HuH-7 (cell line): ENCODE measurements at regions not wholly inside any gene's neighbourhood (a gene's known extent, or its start where the extent isn't known, plus 50 kb on each side); places are given as distances from the start of the nearest gene placed in this dataset.

Experiments used
- DNase-seq: peaks from one replicate; pipeline ENCODE4 v3.0.0; 2011; ENCODE audit warnings: low spot score

DNA sequence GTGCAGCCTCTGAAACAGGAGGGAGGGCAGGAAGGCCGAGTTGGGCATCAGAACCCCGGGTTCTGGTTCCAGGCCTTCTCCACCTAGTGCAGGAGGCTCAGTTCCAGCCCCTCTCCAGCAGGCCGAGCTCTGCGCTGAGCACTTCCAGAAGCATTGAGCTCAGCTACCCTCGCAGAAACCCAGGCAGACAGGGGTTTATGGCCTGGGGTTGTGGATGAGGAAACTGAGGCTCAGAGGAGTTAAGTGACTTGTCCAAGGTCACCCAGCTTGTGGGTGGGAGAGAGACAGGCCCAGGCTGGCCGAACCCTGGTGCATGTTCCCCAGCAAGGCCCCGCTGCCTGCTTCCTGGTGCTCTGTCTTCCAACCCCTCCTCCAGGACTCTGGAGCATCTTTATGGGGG is 348.9 kb downstream of the PTPRU start:
- no peak for DNase-seq

DNA sequence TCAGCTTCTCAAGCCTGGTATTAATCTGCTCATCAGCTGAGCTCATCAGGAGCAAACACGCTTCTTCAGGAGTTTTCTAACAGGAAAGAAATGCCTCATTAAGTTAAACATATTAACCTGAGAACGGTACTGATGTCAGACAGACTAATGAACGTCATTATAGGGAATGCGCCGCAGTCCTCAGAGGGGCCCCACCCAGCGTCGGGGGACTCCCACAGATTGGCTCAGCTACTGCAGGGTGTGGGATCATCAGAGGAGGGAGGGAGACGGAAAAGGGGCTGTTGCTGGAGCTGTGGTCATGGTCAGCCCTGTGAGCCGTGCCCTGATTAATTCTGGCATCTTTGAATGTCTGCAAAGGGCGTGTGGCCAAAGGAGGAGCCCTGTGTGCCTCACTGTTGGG is 348.5 kb downstream of the PTPRU start:
- DNase-seq = no peak

DNA sequence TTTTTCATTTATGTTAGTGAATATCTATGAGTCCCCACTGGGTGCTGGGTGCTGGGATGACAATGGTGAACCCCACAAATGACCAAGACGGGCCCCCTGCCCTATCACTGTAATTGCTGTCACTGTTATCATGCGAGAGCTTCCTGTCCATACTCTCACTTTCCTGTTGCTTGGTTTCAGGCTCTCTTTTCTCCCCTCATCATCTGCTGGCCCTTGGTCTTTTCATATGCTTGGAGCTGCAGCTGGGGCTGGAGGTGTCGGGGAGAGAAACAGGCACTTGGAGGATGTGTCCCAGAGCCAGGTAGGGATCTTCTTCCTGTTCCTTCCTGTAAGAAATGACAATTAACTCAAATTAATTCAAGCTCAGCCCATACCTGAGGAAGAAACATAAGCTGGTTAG is 348.0 kb downstream of the PTPRU start:
- DNase-seq = no peak

DNA sequence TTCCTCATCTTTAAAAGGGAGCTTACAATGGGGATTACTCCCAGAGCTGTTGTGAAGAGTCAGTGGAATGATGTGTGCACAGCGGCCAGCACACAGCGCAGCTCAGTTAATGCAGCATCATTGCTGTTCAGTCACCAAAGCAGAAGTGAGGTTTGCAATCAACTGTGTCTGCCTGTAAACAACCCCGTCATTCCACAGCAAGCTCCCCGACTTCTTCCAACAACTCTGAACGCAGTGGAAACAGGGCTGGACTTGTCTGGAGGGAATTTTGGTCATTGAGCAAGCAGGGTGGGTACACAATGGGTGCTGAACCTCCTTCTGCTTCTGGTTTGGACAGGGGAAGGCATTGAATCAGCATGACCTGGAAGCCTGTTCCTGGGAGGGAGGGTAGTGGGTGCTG is 347.4 kb downstream of the PTPRU start:
- DNase-seq = no peak

DNA sequence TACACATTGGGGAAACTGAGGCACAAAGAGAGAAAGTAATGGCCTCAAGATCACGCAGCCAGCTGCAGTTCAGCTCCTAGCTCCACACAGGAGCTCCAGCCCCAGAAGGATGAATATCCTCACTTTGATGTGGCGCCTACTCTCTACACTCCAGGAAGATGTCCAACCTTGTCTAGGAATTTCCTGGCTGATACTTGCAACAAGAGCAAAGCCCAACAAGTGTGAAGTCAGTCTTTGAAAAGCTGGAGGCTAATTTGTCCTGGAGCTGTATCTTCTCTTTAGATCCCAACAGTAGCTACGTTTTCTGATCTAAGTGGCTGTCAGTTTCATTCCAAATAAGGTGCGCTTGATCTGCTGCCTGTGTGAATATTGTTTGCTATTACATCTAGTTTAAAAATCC is 344.9 kb downstream of the PTPRU start:
- DNase-seq = no peak

DNA sequence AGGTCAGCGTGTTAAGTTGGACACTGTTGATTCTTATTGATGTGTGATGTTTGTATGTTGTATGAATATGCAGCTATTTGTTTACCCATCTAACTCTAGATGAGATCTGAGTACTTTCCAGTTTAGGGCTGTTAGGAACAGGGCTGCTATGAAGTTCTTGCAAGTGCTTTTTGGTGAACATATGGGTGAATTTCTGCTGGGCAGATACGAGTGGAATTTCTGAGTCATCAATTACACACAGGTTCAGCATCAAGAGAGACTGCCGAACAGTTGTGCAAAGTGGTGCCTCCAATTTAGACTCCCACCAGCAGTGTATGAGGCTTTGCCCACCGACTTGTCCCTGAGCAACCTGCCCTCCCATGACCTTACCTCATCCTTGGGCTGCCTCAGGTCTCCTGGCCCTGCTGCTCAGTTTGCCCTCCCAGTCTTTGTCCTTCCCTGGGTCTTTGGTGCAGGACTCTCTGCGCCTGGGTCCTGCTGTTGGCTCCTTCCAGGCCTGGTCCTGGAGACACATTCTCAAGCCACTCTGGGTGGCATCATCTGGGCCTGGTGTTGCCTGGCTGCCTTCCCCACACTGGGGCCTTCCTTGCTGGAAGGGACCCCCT is 343.6 kb downstream of the PTPRU start:
- no peak for DNase-seq

DNA sequence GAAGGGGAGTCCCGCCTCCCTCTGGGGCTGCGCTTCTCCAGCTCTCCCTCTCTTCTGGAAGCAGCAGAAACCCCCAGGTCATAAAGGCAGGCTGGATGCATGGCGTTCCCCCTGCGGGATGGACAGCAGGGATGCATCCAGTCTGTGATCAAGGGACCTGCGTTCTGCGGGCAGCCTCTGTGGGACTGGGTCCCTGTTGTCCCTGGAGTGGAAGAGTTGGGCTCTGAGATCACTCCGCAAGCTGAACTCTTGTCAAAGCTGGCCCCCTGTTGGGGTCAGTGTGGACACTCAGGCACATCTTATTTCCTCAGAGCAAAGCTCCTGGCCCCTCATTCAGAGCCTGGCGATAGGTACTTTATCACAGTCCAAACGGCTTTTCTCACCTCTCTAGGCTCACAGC is 341.2 kb downstream of the PTPRU start:
- DNase-seq = peak; percentile 12

DNA sequence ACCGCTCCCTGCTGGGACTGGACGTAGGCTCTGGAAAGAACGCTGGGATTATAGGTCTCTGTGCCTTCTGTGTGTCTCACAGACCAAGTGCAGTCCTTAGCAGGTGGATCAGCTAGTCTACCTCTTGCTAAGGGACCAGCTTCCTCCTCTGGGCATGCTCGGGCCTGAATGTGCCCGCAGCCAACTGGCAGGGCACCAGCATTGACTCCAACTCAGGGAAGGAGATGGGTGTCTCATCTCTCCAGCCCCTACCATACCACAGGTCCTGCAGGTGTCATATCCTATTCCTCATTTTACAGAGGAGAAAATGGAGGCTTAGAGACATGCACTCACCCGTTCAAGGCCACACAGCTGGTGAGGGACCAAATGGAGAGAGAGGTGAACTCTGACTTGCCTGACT is 340.2 kb downstream of the PTPRU start:
- DNase-seq = no peak

DNA sequence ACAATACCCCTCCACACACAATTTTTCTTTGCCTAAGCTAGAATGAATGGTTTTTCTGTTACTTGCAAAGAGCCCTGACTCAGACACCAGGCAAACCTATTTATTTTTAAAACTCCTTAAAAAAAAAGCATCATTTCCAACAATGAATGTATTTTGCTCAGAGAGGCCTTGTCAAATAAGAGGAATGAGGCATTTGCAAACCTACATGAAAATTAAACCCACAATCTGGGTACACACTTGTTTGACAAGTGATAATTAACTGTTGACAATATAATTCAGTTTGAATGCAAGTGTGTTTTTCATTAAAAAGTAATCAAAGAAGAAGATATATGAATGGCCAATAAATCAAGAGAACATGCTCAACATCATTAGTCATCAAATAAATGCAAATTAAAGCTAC is 339.5 kb downstream of the PTPRU start:
- no peak for DNase-seq

DNA sequence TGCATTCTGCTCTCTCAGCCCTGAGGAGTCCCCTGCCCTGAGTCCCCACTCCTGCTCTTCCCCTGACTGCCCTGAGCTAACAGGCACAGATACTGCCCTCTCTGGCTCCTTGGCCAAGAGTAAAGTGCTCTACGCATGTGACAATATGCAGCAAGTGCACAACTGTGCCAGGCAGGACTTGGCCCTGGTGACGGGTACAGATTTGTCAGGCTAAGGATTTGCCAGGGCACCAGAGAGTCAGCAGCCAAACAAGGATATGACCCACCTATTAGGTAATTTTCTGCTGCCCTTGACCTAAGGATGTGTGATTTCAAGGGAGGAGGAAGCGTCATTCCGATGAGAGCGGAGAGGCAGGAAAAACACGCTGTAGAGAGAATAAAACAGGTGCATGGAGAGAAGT is 339.0 kb downstream of the PTPRU start:
- DNase-seq = no peak

DNA sequence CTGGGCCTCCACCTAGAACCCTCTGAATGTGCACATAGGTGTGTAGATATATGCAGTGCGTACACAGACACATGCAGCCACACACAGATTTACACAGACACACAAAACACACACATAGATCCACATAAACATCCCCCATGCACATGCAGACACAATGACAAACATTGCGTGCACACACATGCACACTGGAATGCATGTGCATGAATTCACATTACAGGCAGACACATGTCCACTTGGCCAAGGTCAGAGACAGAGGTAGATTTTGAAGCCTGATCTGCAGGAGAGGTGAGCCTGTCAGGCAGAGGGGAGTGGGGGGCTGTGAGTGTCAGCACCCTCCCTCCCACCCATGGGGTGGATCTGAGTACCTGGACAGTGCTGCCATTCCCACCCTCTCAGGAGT is 338.5 kb downstream of the PTPRU start:
- DNase-seq = no peak

DNA sequence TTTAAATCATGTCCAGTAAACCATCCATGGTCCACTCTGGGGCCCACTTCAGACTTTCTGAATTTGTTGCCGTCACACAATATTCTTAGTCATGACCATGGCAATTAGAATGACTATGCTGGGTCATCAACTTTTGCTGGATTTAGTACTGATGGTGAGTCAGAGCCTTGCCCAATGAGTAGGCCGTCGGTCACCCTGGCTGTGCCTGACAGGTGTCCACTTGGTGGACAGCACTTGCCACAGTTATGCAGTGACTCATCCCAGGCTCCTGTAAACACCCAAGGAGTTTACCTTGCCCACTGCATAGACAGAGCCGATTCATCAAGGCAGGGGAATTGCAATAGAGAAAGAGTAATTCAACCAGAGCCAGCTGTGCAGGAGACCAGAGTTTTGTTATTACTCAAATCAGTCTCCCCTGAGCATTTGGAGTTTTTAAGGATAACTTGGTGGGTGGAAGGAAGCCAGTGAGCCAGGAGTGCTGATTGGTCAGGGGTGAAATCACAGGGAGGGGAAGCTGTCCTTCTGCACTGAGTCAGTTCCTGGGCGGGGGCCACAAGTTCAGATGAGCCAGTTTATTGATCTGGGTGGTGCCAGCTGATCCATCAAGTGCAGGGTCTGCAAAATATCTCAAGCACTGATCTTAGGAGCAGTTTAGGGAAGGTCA is 333.8 kb downstream of the PTPRU start:
- no peak for DNase-seq

DNA sequence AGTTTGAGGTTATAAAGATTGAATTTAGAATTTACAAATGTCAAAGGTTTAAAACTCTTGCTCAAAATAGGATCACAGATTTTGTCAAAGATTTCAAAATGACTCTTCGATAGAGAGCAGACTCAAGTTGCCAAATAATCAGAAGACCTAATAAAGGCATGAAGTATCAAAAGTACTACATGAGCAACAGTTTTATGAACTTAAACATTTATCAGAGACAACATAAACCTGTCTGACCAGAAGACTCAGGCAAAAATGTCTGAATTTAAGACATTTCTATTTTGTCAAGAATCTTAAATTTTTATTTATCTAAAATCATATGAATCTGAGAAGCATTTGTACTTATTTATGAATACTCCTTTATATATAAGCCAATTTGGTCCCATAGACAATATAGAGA is 330.9 kb downstream of the PTPRU start:
- no peak for DNase-seq

DNA sequence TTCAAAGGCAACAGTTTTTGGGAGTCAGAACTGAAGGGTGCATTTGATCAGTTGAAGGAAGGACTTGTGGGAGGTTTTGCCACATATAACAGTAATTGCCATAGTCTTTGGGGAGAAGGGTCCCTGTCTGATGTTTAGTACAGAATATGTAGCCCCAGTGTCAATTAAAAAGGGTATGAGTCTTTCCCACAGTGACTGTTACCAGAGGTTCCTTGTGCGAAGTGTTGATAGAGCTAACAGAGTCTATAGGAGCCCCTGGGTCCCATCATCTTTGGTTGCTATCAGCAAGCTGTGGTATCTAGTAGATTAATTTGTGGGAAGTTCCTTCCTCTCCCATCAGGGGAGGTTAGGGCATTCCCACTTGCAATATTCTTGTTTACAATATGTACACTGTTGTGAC is 329.2 kb downstream of the PTPRU start:
- no peak for DNase-seq

DNA sequence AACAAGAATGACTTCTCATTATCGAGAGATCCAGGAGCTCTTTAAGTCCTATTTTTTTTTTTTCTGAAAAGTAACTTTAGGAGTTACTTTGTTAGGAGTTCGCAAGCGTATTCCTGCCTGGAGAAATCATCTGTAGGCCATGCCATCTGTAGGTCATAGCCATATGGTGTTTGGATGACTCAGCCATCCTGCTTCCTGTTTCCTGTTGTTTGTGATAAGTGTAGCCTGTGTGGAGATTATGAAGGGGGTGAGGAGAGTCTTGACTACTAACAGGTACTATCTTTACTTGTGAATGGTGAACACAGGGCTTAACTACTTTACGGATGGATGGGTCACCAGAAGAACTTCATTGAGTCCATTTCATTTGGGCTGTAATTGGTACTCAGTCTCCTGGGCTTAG is 327.2 kb downstream of the PTPRU start:
- DNase-seq = no peak

DNA sequence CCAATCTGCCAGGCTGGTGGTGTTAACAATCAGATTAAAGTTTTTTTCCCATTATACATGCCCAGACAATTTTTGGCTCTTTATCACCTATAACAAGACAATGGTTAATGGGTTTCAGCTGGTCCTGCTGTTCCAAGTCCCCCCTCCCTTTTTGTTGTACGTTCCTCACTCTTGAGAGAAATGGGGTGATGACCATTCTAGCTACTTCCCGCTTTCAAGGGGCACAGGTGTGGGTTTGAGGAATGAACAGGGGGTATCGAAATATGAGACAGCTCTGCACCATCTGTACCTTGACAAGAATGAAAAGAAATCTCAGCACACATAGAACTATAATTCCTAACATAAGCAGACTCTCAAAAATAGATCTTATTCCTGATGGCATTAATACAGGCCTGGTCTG is 326.8 kb downstream of the PTPRU start:
- no peak for DNase-seq

DNA sequence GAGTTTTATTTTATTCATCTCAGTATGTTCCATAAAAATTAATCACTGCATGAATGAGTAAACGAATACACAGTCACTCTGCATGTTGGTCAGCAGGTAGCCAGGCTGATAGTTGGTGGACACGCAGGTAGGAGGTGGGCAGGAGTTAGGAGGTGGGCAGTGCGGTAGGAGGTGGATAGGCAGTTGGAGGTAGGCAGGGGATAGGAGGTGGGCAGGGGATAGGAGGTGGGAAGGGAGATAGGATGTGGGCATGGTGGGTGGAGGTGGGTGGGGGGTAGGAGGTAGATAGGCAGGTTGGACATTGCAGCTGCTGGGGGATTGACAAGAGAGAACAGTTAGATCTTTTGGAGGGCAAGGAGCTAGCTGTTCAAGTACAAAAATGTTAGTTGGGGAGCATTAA is 322.7 kb downstream of the PTPRU start:
- no peak for DNase-seq

DNA sequence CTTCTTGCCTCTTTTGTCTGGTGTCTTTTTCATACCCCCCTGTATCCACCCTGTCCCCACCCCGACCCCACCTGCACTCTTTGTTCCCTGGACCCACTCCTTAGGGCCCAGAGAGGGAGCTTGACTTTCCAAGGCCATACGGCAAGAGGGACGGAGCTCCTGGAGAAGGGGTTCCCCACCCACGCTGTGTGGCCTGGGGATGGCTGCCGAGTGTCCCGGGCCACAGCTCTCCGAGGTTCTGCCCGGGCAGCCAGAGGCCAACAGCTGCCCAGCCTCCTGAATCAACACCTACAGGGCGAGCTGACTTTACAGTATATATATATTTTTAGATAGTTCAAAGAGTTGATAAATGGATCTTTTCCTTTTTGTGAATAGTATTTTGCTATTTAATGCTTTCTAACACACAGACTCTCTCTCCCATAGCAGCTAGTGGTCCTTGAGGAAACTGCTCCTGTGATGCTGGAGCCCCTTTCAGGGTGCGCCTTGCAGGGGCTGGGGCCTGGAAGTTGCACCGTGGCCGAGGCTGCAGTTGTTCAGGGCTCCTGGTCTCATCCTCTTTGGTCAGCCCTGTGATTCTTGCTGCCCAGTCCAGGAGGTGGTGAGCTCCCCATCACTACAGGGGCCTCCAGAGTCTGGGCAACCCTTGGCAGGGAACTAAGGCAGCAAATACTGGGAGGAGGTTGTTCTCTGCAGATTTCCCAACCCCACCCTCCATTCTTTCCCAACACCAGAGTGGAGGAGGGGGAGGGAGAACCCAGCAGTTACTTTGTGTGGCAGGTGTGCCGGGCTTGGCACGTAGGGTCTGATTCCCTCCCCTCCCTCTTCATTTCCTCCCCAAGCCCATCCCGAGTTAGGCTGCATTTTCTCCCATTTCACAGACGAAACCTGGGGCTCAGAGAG is 321.6 kb downstream of the PTPRU start:
- no peak for DNase-seq

DNA sequence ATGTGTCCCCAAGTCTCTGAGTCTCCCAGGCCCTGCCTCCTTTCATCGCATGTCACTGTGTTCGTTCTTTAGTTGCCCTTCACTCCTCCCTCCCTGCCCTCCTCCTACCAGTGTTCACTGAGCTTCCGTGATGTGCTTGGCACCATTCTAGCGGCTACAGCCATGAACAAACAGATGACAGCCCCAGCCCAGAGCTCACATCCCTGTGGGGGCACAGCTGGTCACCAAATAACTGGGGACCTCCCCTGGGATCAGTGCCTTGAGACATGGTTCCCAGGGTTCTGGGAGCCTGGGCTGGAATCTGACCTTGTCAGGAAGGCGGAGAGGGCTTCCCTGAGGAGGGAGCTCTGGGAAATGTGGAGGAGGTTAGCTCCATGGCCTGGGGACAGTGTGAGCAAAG is 320.7 kb downstream of the PTPRU start:
- DNase-seq = no peak

DNA sequence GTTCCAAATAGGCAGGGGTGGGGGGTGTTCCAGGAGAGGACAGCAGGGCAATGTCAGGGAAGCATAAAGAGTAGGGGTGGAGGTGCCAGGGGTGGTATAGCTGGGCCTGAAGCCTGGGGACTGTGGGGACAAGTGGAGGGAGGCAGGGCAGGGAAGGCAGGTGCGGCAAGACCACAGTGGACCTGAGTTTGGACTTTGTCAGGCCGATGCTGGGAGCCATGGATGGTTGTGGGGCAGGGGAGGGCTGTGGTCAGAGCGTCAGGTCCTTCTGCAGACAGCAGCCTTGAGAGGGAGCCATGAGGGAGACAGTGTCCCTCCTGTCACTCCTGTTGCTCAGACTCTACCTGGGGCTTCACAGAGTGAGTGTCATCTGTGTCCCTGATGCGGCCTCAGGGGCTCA is 320.3 kb downstream of the PTPRU start:
- DNase-seq = no peak

DNA sequence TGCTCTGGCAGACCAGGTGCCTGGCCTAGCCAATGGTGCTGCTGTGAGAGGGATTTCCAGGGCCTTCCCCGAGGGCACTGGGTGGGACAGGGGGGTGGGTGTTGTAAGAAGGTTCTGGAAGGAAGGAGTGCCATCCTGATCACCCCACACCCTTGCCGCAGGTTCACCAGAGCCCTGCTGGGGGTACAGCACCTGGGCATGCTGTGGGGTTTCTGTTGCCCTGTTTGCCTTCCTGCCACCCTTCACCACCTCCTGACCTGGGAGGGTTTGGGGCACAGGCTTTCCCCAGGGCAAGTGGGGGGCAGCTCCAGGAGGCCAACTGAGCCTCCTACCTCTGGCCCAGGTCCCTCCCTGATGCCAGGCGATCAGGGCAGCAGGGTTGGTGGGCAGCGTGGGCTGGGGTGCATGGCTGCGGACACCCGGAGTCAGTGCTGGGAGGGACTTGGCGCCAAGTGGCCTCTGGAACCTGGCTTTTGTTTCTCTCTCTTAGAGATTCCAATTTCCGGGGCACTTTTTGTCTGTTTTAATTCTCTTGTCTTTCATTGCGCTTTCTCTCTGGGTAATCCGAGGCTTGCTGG is 318.8 kb downstream of the PTPRU start:
- no peak for DNase-seq

DNA sequence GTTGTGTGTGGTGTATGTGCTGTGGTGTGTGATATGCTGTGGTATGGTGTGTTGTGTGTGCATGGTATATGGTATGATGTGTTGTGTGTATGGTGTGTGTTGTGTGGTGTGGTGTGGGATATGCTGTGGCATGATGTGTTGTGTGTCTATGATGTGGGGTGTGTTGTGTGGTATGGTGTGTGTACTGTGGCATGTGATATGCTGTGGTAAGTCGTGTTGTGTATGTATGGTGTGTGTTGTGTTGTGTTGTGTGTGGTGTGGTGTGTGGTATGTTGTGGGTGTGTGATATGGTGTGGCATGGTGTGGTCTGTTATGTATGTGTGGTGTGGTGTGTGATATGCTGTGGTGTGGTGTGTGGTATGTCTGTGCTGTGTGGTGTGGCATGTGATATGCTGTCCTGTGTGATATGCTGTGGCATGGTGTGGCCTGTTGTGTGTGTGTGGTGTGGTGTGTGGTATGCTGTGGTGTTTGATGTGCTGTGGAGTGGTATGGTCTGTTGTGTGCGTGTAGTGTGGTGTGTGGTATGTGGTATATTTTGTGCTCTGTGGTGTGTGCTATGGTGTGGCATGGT is 318.0 kb downstream of the PTPRU start:
- DNase-seq = no peak
